ENCODE measurements at regions not wholly inside any gene's neighbourhood (a gene's known extent, or its start where the extent isn't known, plus 50 kb on each side); places are given as distances from the start of the nearest gene placed in this dataset.

GRCh38 chr20:59514554-59514953 lies 89.8 kb upstream of the PHACTR3 start (continued):
- no peak for TF ChIP-seq POLR2B (IDR thresholded peaks at IDR 0.05; ENCODE audit: low read depth, partially characterized antibody)

GRCh38 chr20:59515013-59515905 lies 89.1 kb upstream of the PHACTR3 start:
- DNase-seq (ENCODE audit: extremely low read depth in 1 of 4, low spot score in 3 of 4), result peak; percentile 62 to 68 (median 64)
- peak; percentile 36; the same call in 1 of the 2 replicates for TF ChIP-seq MAFK (IDR thresholded peaks at IDR 0.05; ENCODE audit: low read length)
- peak; percentile 16 to 44; a peak in 2 of 4 replicates for TF ChIP-seq RAD21 (CRISPR knock-in tag; conservative IDR thresholded peaks at IDR 0.05 in 1 of 2, IDR thresholded peaks at IDR 0.05 in 1 of 2)
- peak; percentile 87 for TF ChIP-seq ZSCAN29 (IDR thresholded peaks at IDR 0.05)
- no peak for TF ChIP-seq STAT6 (CRISPR knock-in tag; IDR thresholded peaks at IDR 0.05)
- TF ChIP-seq ZNF407 (IDR thresholded peaks at IDR 0.05; ENCODE audit: low read depth), result no peak
- TF ChIP-seq ZNF384 (IDR thresholded peaks at IDR 0.05; ENCODE audit: low read depth, low read length), result no peak

More at GRCh38 chr20:59515013-59515905, 89.1 kb upstream of the PHACTR3 start:
- Histone ChIP-seq H3K36me3 (ENCODE audit: control insufficient read depth, insufficient read depth, low read length) (no peaks in the 10 kb centered on the region), H3K4me3 (no peak overlapping the region), H4K20me1 (replicated peaks; ENCODE audit: control insufficient read depth, insufficient read depth, low read length) (no peaks in the 10 kb centered on the region), H3K9ac (ENCODE audit: insufficient read depth in 1 of 2, low read depth in 2 of 2, low read length in 2 of 2) (no peak overlapping the region), H3K4me1 (replicated peaks in 1 of 2; ENCODE audit: control insufficient read depth in 2 of 2, insufficient read depth in 2 of 2, low read length in 2 of 2) (peaks cover 0 to 5% of the 10 kb centered on the region in 2 experiments; a peak in 1 of 5 replicates), H2AFZ (ENCODE audit: low read depth, low read length) (no peak overlapping the region), H3K27me3 (ENCODE audit: control insufficient read depth in 2 of 2, insufficient read depth in 2 of 2, low read length in 2 of 2) (peaks cover 0 to 9% of the 10 kb centered on the region in 2 experiments; a peak in 2 of 5 replicates), H3K27ac (ENCODE audit: extremely low read depth, low read depth, low read length) (no peak overlapping the region), H3K9me1 (ENCODE audit: control insufficient read depth, insufficient read depth, low read length) (no peaks in the 10 kb centered on the region), H3K9me3 (replicated peaks; ENCODE audit: control insufficient read depth, insufficient read depth, low read depth, low read length) (no peaks in the 10 kb centered on the region), H3K79me2 (ENCODE audit: control insufficient read depth, insufficient read depth, low read length) (no peaks in the 10 kb centered on the region), H3K4me2 (ENCODE audit: insufficient read depth, low read length) (no peak overlapping the region)
- in situ Hi-C loops (cut with MboI), result no loop called here
- ATAC-seq, result peak; percentile 96
- CTCF ChIA-PET (ENCODE audit: low intra/inter-chr PET ratio), result interaction anchor here (1.7 kb wide), 1 partner anchor 10 kb away, joined by 12 read pairs; no protein-coding TSS in a partner anchor
- FAIRE-seq, result peak; percentile 85
- intact Hi-C loops (cut with micrococcal nuclease), result loop anchor here (1.0 kb wide), 1 partner anchor 10 kb away; no protein-coding TSS in a partner anchor
- POLR2A ChIA-PET, result interaction anchor here (0.6 to 0.7 kb wide), 2 partner anchors 49 to 184 kb away, joined by 3 read pairs; no protein-coding TSS in a partner anchor
- BruUV-seq (replicated peaks), result no TSS peak
- WGBS (ENCODE audit: insufficient coverage, low coverage, missing lambda C conversion rate), result 10% methylated on average over 32 of the region's 32 CpGs

All from K562 (cell line).